Retina (tissue), 1 donor: ENCODE measurements at regions not wholly inside any gene's neighbourhood (a gene's known extent, or its start where the extent isn't known, plus 50 kb on each side); places are given as distances from the start of the nearest gene placed in this dataset.
A peak's percentile ranks its signal among the peaks of the same experiment; 100 is the strongest.

Experiments
- DNase-seq: peaks from one replicate; pipeline ENCODE4 v3.0.0-alpha.2; 2016

DNA sequence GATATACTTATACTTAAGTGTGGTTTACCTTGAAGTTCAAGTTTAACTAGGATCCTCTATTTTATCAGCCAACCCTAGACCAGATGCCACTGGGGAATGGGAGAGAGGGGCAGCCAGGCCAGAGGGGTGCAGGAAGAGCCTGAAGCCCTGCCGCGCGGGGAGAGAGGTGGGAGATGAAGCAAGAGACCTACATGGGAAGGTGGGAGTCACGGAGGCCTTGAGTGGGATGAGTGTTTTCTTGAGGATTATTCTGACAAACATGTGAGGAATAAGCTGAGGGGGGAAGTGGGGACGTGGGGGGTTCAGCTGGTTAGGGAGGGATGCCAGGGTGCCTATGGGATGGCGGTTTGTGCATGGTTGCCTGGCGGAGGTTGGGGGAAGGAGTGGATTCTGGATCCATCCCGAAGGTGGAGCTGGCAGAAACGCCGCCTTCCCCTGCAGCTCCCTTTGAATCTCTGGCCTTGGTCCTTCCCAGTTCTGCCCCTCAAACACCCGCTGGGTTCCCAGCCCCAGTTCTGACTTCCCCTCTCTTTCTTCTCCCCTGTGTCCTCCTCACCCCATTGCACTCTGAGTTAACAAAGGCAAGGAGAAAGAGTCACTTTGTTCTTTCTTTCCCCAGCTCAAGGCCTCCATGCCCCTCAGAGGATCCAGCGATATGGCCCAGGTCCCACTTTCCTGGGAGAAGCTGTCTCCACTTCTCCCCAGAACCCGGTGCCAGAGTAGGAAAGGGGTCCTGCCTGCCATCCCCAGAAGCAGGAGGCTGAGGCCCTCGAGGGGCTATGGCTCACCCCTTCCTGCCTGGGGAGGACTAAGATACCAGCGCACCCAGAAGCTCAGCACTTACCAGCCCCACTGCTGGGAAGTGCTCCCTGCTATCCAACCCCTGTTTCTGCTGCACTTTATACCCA, 274.2 kb downstream of the UACA start:
- no peak for DNase-seq

- peak; percentile 84 for DNase-seq
Measured at GRCh38 chr15:70488002-70488605, 275.3 kb downstream of the UACA start.

- no peak for DNase-seq
Measured at GRCh38 chr15:70487387-70487740, 276.0 kb downstream of the UACA start.

DNA sequence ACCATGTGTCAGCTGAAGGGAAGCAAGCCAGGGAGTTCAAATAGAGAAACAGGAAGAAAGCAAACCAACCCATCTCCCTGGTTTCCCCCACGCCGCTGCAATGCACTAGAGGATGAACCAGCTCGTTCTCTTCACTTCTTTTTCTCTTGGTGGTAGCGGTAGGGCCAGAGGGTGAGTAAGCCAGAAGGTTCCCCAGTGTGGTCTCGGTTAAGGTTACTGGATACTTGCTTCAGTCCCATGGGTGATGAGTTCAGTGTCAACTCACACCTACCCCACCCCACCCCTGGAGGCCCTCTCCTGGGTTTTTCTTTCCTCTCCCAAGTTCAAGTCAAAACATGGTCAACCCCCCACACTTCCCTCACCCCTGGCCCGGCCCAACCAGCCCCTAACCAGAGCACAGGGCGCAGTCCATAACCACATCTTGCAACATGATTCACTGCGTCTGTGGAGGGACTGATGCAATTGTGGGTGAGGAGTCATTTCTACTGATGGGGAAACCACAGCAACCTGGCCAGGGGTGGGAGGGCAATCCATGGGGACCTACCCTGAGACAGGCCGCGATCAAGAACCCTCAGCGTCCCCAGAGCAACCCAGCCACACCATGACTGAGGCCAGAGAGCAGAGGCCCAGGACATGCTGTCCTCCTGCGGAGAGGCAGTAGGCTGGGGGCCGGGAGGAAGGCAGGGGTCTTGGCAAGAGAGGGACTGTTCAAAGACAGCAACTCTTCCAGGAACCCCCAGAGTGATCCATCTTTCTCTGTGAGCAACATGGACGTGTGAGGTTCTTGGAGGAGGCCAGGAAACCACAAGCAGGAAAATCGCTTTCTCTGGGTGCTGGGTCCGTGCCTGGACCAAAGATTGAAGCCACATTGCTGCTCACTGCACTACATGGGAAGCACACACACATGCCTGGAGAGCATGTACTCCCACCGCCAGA, 276.6 kb downstream of the UACA start:
- no peak for DNase-seq

DNA sequence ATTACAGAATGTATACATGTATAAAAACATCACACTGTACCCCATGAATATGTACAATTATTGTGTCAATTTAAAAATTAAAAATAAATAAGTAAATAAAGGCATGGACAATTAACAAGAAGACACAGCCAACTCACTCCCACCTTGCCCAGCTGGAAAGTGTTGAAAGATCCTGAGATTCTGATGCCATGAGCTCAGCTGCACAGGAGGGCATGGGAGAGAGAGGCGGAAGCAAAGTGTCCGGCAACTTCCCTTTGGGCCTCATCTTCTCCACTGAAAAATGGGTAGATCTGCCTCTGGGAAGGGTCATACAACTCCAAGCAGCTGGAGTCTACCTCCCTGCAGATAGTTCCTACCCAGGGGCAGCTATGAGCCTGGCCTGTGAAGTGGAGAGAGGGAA, 277.3 kb downstream of the UACA start:
- no peak for DNase-seq

DNA sequence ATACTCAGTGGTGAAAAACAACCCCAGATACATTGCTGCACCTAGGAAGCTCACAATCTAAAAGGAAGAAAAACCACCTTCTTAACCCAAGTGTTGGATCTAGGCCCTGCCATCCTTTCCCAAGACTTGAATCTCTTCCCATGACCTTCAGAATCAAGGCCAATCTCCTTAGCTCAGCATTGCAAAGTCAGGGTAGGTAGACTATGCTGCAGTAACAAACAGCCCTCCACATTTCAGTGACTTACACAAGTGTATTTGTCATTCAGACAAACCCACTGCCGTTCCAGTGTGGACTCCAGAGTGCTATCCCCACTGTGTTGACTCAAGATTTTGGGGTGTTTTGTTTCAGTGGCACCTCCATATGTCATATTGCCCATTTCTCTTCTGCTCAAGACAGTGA, 278.4 kb downstream of the UACA start:
- DNase-seq, result no peak

- no peak for DNase-seq
Measured at GRCh38 chr15:70483513-70483912, 279.8 kb downstream of the UACA start.

- no peak for DNase-seq
Measured at GRCh38 chr15:70480196-70480856, 283.0 kb downstream of the UACA start.

- no peak for DNase-seq
Measured at GRCh38 chr15:70479785-70480184, 283.6 kb downstream of the UACA start.

GRCh38 chr15:70479056-70479455, 284.3 kb downstream of the UACA start:
- DNase-seq, result no peak

DNA sequence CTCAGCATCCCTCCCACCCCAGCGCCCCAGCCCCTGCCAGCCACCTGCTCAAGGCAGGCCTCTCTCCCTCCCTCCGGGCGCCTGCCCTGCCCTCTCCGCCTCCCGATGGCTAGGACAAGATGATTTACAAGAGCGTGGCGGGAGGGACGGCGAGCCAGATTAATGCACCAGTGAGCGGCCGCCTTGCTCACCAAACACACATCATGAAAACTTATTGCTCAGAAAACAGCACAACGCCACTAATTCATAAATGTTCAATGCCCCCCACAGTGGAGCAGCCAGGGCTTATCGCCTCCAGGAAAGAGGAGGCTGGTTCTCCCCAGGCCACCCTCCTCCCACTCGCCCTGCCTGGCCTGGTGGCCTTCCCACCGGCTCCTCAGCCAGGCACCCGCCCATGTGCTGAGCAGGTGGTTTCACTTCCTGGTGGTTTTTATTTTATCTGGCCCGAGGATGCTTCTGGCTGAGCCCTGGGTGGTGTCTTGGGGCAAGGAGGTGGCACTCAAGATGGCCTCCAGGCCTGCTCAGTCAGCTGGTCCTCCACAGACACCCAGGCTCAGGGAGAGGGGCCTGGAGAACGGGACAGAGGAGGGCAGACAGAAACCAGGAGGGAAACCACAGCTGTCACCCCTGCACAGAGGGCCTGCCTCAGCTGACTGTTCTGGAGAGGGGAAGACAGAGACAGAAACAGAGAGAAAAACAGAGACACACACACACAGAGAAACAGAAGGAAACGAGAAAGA, 284.9 kb downstream of the UACA start:
- DNase-seq, result peak; percentile 56

GRCh38 chr15:70477750-70478250, 285.6 kb downstream of the UACA start:
- no peak for DNase-seq

DNA sequence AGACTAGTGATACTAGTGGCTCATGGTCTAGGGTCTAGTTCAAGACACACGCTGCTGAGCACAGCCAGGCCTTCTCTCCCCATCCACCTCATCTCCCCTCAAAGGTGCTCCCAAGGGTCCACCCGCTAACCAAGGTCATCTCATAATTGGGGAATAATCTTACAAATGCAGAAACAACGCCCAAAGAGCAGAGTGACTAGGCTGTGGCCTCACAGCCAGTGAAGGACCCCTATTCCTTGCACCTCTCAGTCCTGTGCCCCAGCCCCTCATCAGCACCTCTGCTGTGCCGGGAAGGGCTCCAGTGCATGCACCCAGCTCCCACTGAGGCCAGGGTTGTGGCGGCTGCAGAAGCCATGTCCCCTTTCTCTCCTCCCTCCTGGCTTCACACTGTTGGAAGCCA, 286.9 kb downstream of the UACA start:
- DNase-seq, result no peak

- no peak for DNase-seq
Measured at GRCh38 chr15:70475921-70476320, 287.4 kb downstream of the UACA start.

- DNase-seq, result no peak
Measured at GRCh38 chr15:70475407-70475781, 288.0 kb downstream of the UACA start.

DNA sequence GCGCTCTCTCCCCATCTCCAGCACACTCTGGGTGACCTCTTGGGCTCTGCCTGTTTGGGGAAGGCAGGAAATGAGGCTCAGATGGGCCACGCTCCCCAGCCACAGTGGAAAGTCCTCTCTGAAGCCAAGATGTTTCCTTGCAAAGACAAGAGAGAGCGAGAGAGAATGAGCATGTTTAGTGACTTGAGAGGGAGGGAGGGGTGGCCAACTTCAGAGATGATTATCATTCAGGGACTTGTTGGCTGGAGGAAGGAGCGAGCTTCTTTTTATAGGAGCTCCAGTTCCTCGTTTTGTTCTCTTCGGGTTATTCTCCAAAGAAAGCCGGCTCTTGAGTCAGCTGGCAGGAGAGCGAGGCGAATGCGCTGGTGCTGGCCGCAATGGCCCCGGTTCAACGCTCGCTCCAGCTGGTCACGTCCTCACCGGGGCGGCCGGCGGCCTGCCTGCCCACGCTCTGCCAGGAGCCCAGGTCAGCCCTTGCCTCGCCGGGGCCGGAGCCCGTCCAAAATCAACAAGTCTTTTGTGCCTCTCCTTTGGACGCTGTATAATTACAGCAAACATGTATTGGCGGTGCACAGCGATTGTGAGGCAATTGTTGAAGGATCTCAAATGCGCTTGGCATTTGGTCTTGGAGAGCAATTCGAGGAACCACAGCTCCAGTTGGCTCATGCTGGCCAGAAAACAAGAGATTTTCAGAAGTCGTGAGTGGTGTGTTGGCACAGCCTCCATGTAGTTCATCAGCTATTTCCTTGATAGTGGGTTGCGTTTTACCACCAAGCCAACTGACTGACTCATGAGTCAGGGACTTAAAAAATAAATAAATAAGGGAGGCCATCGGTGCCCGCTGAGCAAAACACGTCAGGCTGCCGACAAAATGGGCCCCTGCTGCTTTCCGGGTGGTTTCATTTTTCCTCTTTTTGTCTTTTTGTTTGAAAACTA, 288.6 kb downstream of the UACA start:
- no peak for DNase-seq

DNA sequence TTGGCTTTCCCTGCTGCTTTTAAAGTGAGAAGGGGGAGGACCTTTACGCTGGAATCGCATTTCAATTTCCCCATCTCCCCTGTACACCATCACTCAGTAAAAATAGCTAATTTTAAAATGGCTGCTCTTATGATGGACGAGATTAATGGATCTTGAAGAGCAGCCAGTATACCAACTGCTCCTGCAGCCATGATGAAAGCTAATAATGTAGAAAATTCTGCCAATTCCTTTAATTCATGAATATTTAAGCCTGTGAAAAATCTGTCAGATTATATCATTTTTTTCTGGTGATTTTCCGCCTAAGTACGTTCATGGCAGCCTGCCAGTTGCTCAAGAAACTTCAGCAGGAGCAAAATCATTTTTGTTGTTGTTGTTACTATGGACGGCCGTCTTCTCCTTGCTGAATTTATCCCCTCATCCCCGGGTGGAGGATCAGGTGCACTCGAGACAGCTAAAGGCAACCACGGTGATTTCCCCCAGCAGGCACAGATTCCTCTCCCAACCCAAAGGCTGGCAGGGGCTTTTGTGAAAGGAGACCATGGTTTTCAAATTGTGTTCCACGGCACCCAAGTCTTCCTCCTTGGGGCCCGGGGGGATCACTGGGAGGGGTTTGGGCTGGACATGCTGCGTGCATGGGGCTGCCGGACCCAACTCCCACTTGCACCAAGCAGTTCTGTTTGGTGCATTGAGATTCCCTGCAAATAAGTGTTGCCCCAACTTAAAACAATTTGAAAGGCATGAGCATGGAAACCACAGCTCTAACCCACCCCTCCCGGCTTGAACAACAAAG, 289.6 kb downstream of the UACA start:
- DNase-seq, result no peak

DNA sequence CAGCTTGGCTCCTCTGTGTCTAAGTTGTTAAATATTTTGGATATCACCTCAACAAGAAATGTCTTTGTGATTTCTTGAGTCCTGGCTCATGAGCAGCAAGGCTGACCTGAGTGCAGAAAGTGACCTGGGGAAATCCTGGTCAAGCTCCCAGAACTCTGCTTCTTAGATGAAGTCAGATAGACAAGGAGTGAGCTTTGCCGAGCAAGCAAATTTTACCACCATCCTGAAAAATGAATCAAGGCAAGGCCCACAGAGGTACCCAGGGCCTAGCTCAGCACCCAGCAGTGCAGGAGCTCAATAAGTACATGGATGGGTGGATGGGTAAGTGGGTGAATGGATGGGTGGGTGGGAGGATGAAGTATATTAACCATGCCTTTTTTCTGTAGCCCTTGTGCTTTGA, 291.8 kb downstream of the UACA start:
- DNase-seq, result no peak

DNA sequence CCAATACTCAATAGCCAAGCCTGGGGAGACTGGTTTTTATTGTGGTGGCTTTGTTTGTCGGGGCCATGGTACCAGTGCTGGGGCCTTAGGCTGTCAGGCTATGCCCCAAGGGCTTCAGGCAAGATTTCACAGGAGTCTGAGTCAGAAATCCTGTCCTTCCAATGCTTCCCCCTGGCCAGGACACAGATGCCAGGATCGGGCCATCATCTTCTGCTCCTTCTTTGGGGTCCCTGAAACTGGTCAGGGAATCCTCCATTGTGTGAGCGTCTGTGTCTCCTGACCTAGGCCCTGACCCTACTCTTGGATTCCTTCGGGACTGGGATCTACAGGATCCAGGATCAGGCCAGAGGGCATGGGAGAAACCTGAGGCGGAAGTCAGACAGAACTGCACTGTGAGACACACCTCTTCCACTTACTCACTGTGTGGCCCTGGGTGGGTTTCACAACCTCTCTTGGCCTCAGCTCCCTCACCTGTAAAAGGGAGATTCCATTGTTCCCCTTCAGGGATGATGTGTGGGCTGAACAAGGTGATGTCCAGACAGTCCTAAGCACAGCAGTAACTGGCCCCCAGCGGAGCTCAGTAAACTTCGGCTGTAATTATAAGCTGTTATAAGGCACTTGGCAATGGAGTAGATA, 292.7 kb downstream of the UACA start:
- DNase-seq, result no peak
